NOMO-1 treated with DMSO at 0.1 percent for 48 hours (cell line): ENCODE measurements at regions not wholly inside any gene's neighbourhood (a gene's known extent, or its start where the extent isn't known, plus 50 kb on each side); places are given as distances from the start of the nearest gene placed in this dataset.
"Not testable (repeated sequence)": the region's sequence is repeated elsewhere in the genome, so short reads cannot be mapped to it uniquely, and the experiment has no call there.

ENCODE experiments used
- DNase-seq: peaks from one replicate; lab custom pipeline; 2025; ENCODE audit not compliant: unreplicated experiment; lab: John Stamatoyannopoulos, UW

- DNase-seq: not testable (repeated sequence)
Measured at GRCh38 chr14:97135847-97136246, 338.7 kb downstream of the VRK1 start.

GRCh38 chr14:97137705-97138104 is 340.5 kb downstream of the VRK1 start:
- DNase-seq: no peak

GRCh38 chr14:97138801-97139200 is 341.6 kb downstream of the VRK1 start:
- no peak for DNase-seq

DNA sequence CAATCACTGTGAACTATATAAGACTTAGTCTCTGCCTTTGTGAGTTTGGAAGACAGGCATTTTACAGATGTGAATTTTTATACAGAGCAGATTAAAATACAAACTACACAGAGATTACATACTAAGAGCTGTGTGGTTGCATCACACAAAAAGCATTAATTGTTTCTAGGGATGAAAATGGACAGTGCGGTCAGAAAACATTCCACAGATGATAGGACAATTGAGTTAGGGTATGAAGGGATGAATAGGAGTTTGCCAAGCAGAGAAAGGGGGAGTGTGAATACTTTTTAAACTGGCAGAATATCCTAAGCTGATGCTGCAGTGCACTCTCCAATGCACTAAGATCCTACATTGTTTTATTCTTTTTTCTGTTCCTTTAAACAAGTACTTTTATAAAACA is 345.8 kb downstream of the VRK1 start:
- DNase-seq: no peak

GRCh38 chr14:97143456-97143855 is 346.3 kb downstream of the VRK1 start:
- DNase-seq: no peak

DNA sequence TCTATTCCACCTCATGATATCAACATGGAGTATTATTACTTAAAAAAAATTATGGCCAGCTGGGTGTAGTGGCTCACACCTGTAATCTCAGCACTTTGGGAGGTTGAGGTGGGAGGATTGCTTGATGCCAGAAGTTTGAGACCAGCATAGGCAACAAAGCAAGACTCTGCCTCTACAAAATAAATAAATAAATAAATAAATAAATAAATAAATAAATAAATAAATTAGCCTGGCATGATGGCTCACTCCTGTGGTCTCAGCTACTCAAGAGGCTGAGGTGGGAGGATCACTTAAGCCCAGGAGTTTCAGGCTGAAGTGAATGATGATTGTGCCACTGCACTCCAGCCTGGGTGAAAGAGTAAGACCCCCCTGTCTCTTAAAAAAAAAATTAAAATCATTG is 350.8 kb downstream of the VRK1 start:
- DNase-seq: not testable (repeated sequence)

DNA sequence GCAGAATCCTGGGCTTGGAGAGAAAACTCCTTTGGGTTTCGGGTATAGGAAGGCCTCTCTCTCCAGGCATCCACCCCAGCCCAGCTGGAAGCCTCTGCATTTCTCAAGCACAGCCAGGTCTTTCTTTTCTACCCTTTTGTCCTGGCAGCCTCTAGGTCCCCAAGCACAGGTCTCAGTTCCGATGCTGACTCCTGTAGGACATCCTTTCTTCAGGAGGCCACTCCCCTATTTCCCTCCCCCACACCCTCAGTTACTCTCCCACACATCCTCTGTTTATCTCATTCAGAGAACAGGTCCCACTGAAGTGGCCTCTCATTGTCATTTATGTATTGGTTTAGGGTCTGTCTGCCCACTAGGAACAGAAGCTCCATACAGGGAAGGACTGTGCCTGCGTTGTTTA is 352.6 kb downstream of the VRK1 start:
- DNase-seq: no peak

- no peak for DNase-seq
Measured at GRCh38 chr14:97153527-97153926, 356.3 kb downstream of the VRK1 start.

- no peak for DNase-seq
Measured at GRCh38 chr14:97155320-97155719, 358.1 kb downstream of the VRK1 start.

- no peak for DNase-seq
Measured at GRCh38 chr14:97155814-97156213, 358.6 kb downstream of the VRK1 start.

DNA sequence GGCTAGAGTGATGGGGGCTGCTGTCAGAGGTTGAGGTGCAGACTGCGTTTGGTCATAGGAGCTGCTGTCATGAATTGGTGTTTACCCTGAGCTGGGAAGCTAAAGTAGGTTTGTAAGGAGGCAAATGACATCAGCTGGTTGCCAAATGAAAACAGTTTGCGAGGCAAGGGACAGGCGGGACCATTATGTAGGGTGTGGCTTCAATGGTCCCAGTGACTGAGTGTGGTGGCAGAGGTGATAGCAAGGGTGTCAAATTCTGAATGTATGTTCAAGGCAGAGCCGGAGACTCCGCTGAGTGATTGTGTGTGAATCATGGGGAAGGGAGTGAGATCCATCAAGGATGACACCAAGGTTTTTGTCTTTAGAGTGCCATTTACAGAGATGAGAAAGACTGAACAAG is 359.5 kb downstream of the VRK1 start:
- DNase-seq: no peak

- no peak for DNase-seq
Measured at GRCh38 chr14:97158102-97158501, 360.9 kb downstream of the VRK1 start.

GRCh38 chr14:97159124-97159523 is 361.9 kb downstream of the VRK1 start:
- DNase-seq: no peak

DNA sequence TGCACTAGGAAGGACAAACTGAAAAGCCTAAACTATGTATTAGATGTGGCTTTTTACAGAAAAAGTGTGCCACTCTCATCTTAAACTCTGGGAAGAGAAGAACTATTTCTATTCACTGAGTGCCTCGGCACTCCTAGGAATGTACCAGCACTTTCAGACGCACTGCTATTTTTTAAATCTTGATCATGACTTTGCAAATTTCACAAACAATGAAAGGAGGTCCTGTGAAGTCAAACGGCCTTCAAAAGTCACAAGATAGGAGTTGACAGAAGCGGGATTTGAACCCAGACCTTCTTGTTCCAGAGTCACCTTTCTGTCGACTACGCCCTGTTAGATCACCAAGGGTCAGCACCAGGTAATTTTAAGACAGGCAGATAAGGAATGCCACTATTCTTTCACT is 365.4 kb downstream of the VRK1 start:
- no peak for DNase-seq

DNA sequence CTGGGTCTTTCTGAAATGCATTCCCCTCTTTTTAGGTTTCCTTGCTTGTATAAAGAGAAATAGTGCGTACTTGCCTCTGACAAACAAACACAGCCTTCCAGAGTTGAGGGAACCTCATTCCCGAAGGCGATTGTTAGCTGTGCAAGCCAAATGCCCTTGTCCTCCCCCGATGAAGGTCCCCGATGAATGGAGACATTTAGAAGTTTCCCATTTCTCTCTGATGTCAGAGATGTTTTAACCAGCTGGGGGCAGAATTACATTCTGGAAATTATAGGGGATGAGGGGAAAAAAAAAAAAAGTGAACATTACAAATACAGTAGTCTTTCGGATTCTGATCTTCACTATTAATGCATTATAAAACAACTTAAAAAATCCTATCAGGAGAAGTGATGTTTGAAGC is 366.8 kb downstream of the VRK1 start:
- no peak for DNase-seq

- no peak for DNase-seq
Measured at GRCh38 chr14:97166497-97166896, 369.3 kb downstream of the VRK1 start.

GRCh38 chr14:97167577-97167976 is 370.4 kb downstream of the VRK1 start:
- not testable (repeated sequence) for DNase-seq

DNA sequence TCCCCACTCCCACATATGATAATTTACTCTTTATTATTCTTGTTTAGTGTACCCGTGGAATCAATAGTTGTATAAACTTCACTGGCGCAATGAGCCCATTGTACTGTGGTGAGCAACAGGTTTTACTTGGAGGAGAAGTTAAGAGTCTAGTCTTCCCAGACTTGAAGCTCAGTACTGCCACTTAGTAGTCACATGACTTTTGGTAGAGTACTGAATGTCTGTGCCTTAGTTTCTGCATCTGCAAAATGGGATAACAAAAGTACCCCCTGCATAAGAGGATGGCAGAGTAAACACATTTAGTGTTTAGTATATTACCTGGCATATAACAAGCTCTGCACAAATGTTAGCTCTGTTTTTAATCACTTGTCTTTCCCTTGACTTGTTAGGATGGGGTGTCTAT is 375.5 kb downstream of the VRK1 start:
- no peak for DNase-seq

DNA sequence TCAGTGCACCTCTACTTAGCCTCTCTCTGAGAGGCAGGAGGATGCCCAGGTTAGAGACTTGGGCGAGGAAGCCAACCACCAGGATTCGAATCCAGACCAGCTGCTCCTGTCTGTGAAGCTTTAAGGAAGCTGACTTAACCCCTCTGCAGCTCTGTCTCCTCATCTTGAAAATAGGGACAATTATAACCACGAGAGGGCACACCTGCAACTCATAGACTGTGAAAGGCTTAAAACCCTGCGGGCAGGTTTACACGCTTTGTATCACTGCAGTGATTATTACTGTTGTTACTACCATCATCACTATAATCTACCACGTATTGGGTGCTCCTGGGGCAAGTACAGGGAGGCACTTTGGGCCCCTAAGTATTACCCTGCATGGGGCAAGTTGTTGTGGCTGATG is 379.8 kb downstream of the VRK1 start:
- DNase-seq: peak; percentile 4

- no peak for DNase-seq
Measured at GRCh38 chr14:97177635-97178034, 380.5 kb downstream of the VRK1 start.

GRCh38 chr14:97178781-97179180 is 381.6 kb downstream of the VRK1 start:
- DNase-seq: no peak

- DNase-seq: peak; percentile 13
Measured at GRCh38 chr14:97179573-97179972, 382.4 kb downstream of the VRK1 start.

GRCh38 chr14:97180304-97181200 is 383.4 kb downstream of the VRK1 start:
- peak; percentile 64 for DNase-seq
